ENCODE measurements at regions not wholly inside any gene's neighbourhood (a gene's known extent, or its start where the extent isn't known, plus 50 kb on each side); places are given as distances from the start of the nearest gene placed in this dataset.
A peak's percentile ranks its signal among the peaks of the same experiment; 100 is the strongest.

DNA sequence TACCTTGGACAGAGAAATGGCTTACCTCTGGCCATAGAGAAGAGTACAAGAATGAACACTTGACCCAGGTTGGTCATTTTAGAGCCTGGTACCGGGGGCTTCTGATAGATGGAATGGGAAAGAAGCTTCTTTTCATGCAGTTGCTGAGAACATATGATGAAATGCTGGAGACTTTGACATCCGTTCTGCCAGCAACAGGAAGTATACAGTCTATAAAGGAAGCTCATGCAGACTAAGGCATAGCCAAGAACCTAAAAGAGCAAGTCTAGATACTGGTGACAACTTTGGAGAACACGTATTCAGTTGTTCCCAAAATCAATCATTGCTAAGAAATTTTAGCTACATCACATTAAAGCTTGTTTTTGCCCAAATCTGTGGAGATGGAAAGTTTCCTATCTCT is 894.6 kb downstream of the METTL15 start:
- DNase-seq (ENCODE audit: low read depth): no peak

DNA sequence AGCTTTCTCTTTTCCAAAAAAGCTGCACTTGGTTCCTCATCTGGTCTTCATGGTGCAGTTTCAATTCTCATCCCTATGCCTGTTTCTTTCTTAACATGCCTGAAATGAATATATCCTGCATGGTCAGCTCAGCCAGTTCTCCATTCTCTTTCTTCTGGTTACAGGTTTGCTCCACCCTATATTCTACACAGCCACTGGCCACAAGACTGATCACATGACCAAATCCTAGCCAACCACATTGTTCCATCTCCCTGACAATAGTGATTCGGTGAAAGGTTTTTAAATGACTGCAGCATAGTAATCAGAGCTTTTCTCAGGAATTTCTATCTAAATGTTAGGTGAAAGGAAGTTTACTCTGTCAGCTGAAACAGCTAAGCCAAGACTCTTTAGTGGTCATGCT is 891.4 kb downstream of the METTL15 start:
- no peak for DNase-seq (ENCODE audit: low read depth)

DNA sequence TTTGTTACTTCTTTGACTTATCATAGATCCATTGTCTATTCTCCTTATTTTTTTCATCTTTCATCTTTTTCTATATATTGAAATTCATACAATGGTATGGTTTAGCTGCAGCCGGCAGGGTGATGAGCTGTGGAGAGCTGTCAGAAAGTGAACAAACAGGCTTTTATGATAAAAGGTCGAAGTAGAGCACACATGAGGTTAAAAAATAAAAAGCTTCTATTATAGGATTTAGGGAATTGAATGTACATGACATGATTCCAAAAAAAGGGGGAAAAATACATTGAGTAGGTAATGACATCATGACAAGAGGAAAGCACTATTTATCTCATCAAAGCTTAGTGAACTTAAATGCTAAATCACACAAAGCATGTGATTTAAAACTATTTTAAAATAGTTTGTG is 884.8 kb downstream of the METTL15 start:
- DNase-seq (ENCODE audit: low read depth): no peak

DNA sequence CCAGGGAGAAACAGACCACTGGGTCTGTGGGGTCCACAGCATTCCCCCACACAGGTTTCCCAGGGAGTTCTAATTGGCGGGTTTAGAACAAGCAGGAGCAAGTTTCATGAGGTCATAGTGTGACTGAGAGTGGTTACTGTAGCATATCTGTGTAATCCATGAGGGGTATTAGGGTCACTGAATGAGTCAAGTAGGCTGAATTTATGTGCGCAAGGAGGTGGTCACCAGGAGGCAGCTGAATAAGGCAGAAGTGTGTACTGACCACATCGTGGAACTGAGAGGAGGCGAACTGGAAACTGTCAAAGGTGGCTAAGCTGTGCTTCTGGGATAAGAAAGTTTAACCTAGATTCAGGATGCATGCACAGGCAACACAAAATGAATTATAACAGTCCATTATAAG is 876.0 kb downstream of the METTL15 start:
- no peak for DNase-seq (ENCODE audit: low read depth)

DNA sequence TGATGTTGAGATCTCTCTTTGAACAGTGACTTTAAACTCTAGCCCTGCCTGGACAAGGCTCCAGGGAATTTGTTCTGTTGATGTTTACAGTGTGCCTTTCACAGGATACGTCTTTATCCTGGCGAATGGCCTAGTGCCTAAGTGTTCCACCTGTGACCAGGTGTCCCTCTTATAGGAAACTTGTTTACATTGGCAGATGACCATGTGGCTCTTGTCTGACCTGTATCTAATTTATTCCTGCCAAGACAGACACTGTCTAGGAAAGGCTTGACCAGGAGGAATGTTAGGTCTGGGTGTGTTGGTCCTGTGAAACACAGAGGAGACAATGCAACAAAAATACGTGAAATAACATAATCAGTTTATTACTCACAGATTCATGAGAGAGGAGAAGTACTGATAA is 875.6 kb downstream of the METTL15 start:
- no peak for DNase-seq (ENCODE audit: low read depth)

DNA sequence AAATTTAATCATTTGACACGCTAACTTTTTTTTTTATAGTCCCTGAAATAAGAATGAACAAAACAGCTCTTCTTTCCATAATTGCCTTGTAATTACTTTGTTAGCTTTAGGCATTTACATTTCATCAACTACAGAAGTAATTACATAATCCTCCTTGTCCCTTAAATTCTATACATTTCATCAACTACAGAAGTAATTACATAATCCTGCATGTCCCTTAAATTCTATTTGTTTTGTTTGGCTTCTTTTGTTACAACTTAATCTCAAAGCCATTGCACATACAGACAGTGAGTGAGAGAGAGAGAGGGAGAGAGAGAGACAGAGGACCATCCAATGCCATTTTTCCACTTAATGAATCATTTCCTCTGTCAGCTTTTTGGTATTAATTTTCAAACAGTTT is 873.2 kb downstream of the METTL15 start:
- DNase-seq (ENCODE audit: low read depth): peak; percentile 9

DNA sequence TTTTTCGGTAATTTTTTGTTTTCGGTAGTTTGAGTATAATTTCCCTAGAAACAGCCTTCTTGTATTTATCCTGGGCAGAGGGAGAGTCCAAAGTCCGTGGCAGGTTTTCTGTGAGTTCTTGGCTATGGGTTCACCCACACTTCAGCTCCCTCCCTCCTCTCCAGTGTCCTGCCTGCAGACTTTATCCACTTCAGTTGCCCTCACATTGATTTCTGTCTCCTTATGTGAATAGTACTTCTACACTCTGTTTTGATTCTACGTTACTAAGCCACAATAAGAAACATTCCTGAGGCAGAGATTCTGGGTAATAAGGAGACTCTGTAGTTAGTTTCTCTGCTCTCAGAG is 868.6 kb downstream of the METTL15 start:
- no peak for DNase-seq (ENCODE audit: low read depth)

DNA sequence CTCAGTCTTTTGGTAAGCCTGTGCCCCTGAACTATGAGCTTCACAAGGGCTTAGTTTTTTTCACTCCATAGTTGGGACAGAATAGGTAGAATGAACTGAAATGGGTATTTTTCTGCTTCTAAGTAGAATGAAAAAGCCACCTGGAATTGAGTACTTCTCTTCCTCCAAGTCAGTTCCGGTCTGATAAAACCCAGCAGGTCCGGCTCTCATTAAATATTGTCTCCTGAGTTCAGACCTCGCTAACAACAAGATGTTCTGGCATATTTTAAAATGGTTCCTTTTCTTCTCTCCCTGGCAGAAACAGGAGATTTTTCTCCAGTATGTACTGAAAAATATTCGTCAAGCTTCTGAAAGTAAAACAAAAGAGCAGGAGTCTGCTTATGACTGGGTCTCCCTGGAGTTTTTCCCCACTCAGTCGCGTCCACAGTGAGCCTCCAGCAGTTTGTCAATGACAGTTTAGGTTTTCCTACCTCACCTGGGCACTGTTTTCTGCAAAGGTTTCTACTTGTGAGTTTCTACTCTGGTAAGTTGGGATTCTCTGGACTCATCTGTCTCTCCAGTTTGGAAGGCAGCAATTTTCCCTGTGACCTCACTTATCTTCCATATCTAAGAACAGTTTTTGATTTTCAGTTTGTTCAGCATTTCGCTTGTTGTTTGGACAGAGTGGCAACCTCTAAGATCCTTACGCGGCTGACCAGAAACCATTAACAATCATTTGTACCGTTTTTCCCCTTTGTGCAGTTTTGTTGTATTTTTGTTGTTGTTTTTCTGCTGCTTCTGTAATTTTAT is 868.0 kb downstream of the METTL15 start:
- DNase-seq (ENCODE audit: low read depth): no peak

DNA sequence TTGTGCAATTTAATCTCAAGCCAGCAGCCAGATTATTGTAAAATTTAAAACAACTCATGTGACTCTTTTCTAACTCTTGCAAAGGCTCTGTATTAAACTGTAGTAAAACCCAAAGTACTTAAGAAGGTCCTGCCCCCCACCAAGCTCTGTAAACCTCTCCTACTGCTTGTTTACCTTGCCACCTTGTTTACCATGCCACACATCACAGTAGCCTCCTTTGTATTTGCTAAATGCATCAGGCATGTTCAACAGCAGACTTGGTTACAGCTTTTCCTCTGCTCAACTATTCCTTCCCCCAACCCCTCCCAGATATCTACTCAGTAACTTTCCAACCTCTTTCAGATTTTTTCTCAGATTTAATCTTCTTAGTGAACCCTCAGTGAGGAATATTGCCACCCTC is 861.6 kb downstream of the METTL15 start:
- no peak for DNase-seq (ENCODE audit: low read depth)

DNA sequence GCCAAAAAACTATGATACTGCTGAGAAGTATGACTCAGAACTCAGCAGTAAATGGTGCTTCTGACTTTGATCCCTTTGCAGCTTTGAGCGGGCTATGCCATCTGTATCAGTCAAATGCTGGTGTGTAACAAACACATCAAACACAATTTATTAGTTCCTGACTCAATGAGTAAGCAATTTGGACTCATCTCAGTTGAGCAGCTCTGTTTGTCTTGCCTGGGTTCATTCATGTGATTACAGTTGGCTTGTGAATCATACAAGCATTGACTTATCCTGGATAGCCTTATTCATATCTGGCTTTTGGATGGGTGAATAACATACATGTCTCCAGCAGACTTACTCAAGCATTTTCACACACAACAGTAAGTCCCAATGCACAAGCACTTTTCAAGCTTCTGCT is 858.8 kb downstream of the METTL15 start:
- no peak for DNase-seq (ENCODE audit: low read depth)

DNA sequence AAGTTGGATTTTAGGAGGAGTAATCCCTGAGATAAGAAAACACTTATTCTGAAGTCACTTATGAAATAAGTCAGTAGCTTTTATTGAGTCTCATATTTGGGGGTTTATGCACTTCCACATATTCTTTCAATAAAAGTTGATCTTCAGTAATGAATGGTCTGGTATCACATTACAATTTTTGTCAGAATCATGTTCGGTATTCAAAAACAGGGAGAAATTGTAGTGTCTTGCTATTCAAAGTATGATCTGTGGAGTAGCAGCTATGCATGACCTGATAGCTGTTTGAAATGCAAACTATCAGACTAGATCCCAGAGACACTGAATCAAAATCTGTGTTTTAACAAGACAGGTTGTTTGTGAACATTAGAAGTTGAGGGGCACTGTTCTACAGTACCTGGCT is 857.6 kb downstream of the METTL15 start:
- no peak for DNase-seq (ENCODE audit: low read depth)

DNA sequence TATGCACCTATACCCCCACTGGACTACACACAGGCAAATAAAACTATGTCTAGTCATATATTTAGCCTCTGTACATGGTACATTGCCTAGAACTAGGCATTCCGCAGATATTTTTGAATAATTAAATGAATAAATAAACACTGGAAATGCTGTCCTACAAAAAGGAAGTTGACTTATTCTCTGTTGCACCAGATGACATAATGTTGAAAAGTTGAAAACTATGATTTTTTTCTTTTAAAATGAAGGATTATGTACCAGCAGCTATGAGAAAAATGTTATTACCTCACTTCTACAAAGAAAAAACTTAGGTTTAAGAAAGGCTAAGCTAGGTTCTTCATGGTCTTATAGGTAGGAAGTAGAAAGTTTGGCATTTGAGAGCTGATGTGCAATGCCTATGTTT is 856.6 kb downstream of the METTL15 start:
- DNase-seq (ENCODE audit: low read depth): no peak

DNA sequence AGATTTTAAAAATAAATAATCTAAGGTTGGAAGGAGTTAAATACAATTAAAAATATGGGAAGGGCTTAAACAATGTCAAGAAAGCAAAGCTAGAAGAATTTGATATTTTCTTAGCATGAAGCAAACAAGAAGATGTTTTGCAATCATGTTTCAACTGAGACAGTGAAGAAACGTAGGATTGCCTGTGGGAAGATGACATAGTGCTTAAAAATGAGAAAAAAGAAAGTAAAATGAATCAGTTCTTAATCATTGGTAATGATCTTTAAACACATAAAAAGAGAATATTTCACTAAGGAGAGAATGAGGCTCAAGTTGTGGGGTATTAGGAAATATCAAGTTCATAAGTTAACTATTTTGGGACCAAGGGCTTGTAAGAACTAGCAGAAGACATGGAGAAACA is 855.0 kb downstream of the METTL15 start:
- DNase-seq (ENCODE audit: low read depth): no peak

DNA sequence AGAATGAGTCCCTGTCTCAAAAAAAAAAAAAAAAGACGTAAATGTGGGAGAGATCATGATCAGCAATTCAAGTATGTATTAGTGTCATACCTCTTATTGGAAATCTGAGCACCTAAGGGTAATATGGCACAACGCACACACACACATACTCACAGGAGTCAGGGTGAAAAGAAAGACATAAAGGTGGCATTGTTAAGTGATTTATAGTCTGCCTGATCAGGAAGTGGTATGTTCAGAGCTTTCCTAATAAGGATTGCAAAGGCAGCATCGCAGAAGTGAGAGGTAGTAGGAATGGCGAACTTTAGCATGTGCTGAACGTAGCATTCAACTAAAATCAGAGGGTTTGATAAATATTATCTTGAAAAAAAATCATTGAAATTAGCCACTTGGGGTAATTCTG is 854.3 kb downstream of the METTL15 start:
- DNase-seq (ENCODE audit: low read depth): no peak

DNA sequence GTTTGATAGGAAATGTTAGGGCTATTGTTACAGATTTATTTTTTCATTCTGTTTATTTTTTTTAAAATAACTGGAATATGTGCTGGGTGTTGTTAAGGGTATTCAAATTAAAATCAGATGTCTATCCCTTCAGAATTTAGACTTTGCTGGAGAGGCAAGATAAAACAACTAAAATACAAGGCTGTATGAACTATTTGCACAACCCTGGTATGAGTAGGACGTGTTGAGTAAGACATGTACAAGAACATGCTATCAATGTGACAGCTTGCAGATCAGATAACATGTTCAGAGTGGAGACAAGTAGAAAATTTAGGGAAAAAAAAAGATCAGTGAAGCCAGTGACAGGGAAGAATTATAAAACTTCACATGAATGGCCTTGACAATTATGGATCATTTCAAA is 853.5 kb downstream of the METTL15 start:
- DNase-seq (ENCODE audit: low read depth): no peak

DNA sequence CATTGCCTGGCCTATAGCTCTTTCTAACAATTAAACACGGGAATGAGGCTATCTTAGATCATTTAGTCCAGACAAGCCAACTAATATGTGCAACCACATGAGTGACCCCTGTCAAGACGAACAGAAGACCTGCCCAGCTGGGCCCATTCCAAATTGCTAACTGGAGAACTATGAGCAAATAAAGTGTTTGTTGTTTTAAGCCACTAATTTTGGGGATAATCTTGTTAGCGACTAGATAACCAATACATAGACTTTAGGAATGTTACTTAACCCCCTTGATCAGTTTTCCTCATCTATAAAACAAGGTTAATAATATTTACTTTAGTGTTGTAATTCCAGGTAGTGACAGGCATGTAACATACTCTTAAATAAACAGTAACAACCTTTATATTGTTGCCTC is 848.3 kb downstream of the METTL15 start:
- no peak for DNase-seq (ENCODE audit: low read depth)

DNA sequence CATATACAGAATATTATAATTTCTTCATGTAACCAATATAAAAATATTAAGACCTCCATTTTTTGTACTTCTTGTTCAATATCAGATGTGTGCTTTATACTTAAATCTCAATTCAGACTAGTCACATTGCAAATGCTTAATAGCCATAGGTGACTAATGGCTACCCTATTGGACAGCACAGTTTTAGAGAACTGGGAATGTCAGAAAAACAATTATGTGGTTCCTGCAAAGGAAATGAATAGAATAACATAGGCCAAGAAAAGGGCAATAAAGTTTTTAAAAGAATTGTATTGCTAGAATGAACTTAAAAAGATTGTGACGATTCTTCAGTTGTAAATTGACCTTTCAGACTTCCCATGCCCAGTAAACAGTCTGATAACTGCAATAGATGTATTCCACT is 843.0 kb downstream of the METTL15 start:
- DNase-seq (ENCODE audit: low read depth): no peak

DNA sequence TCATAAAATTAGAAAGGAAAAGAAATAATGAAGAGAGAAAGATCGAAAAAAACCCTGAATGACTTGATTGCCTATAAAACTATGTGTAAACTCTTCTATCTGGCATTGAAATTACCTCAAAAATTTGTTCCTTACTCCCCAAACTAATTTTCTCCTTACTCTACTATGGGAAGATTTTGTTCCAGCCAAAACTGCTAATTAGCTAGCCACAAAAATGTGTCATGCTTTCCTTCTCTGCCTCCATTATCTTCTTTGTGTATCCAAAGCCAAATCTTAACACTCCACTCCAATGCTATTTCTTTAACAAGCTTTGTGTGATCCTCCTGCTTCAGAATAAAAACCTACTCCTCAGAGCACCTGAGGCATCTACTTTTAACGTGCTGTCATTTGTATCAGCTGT is 831.2 kb downstream of the METTL15 start:
- no peak for DNase-seq (ENCODE audit: low read depth)

DNA sequence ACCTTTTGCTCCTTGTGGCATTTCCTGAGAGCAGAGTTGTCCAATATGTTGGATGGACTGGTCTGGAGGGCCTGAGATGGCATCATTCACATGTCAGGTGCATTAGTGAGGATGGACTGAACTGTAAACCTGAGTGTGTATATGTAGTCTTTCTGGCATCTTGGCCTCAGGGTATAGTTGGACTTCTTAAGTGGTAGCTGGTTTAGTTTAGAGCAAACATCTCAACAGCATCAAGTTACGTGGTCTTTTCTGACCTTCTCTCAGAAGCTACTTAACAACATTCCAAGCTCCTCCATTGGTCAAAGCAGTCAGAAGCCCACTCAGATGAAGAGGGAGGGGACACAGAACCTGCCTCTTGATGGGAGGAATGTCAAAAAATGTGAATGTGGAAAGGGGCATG is 829.9 kb downstream of the METTL15 start:
- no peak for DNase-seq (ENCODE audit: low read depth)

DNA sequence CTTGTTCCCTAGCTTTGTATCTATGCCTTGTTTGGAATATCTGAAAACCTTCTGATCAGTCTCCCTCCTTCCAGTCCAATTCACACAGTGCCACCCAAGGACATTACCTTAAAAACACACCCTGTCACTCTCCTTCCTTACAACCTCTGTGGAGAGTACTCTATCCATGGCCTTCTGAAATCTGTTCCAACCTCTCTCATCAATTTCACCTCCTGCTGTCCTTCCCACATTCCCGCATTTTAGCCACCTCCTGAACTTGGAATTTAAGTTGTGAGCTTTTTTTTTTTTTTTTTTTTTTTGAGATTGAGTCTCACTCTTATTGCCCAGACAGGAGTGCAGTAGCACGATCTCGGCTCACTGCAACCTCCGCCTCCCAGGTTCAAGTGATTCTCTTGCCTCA is 824.8 kb downstream of the METTL15 start:
- DNase-seq (ENCODE audit: low read depth): no peak

DNA sequence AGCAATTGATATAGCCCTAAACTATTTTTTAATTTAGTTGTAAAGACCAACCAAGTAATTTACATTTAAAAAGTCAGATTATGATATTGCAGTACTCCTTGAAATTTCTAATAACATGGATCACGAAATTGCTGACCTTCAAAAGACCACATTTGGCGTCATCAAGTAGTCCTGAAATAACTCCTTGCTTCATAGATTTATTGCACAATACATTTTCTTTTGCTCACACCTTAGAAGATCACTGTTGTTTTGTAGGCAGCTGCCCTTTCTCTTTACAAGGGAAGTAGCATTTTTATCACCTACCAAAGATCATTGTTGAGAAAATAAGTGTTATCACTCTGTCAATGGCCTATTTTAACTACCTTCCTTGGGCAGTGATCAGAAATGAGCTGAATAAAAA is 815.8 kb downstream of the METTL15 start:
- DNase-seq (ENCODE audit: low read depth): no peak

DNA sequence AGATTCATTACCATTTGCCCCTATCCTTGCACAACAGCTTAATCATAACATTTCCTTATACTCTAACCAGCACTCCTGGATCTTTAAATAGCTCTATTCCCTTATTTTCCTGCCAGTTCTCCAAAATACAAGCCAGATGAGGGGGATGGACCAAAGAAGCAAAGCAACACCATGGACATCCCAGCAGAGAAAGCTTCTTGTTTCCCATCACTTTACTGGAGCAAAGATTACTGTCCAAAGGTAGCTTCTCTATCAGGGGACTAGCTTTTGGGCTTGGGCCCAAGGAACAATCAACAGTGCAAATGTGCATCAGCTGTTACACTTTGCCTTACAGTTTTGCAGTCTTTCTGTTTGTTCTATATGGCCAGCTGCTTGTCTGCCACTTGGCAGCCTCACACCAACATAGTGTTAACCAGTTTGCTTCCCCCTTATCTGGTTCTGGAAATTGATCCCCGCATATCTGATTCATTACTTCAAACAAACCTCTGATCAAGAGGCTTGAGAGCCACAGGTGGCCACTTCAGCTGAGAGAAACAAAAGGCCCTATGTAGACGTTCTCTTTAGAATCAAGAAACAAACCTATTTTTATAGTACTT is 814.3 kb downstream of the METTL15 start:
- no peak for DNase-seq (ENCODE audit: low read depth)

DNA sequence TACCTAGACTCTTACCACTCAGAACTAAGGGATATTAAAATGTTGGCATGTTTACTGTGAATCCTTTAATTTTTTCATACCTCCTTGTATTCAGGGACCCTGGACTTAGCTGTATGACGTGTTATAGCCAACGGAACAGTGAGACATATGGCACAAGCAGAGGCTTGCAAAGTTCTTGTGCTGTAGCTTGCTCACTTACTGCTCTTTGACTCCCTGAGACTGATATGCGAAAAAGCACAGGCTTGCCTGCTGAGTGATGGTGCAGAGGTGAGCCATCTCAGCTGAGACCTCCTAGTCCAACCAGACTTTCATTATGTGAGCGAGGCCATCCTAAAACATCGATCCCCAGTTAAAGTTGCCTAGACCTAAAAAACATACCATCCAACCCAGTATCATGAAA is 811.0 kb downstream of the METTL15 start:
- no peak for DNase-seq (ENCODE audit: low read depth)

DNA sequence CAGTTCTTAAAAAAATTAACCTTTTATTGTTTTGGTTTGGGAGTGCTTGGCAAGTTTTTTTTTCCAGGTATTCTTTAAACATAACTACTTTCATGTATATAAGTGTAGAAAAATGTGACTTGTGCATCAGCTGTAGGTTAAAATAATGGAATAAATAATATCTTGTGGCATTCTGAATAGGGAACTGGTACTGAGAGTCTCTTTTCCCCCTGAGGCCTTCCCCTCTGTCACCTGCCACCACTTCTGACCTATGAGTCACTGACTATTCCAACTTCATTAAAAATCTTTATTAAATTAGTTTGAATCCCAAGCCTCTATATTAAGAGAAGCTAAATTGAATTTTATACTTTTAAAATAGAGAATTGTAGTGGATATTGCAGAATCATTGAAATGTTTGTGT is 805.7 kb downstream of the METTL15 start:
- DNase-seq (ENCODE audit: low read depth): no peak
